Ovary (tissue), 7 donors: ENCODE measurements at regions not wholly inside any gene's neighbourhood (a gene's known extent, or its start where the extent isn't known, plus 50 kb on each side); places are given as distances from the start of the nearest gene placed in this dataset.

Source experiments
- DNase-seq, 5 donors: peaks; one replicate each; pipeline ENCODE4 v3.0.0-alpha.2; 2019 to 2020
- H3K27ac ChIP-seq, 2 donors: fragments of 200-600 bp; one replicate each; pipeline versions ENCODE4 v1.5.1 to v1.8.0; 2019 to 2022
- H3K27me3 ChIP-seq: fragments of 200-600 bp; one replicate; pipeline ENCODE4 v1.8.0; 2022
- H3K36me3 ChIP-seq: fragments of 200-600 bp; sonication (generic); one replicate; pipeline ENCODE4 v1.5.1; 2019
- H3K4me1 ChIP-seq: one replicate; pipeline ENCODE4 v1.8.1; 2013; ENCODE audit warnings: mild to moderate bottlenecking, moderate library complexity; ENCODE audit not compliant: insufficient read depth
- H3K4me3 ChIP-seq: fragments of 200-600 bp; sonication (generic); one replicate; pipeline ENCODE4 v1.5.1; 2017
- H3K9me3 ChIP-seq, 2 donors: fragments of 200-600 bp in 1 of 2; sonication (generic) in 1 of 2; one replicate each; pipeline versions ENCODE4 v1.5.1 to v1.8.1; 2013 to 2019; ENCODE audit warnings: mild to moderate bottlenecking in 1 of 2, moderate library complexity in 1 of 2
- EP300 ChIP-seq: sonication (generic); formaldehyde crosslinking; IDR thresholded peaks from one replicate; pipeline ENCODE4 v1.6.1; 2017; ENCODE audit warnings: antibody characterized with exemption
- POLR2A ChIP-seq: fragments of 450-650 bp; IDR thresholded peaks from one replicate; pipeline ENCODE4 v1.6.1; 2017; ENCODE audit warnings: antibody characterized with exemption, mild to moderate bottlenecking, moderate library complexity
- WGBS, 3 donors: extraction: QIAGEN DNeasy Blood & Tissue Kit in 1 of 3; methylation state at CpG; one replicate each; pipeline versions ENCODE4 v1.1.5 to v1.1.7; 2013 to 2017; 5-methylcytosine and 5-hydroxymethylcytosine counted together
- intact Hi-C, 4 donors: fragments of 100-400 bp; cut with DNase I; formaldehyde crosslinking; loops; one replicate each; pipeline versions ENCODE4 v1.11.0 to v1.15.1; 2022 to 2023
- TF ChIP-seq, protein P1 (sequence below), 3 donors: fragments of 450-650 bp in 2 of 3; fragments of 200-600 bp in 1 of 3; IDR thresholded peaks; one replicate each; pipeline versions ENCODE4 v1.5.1 to v1.8.0; 2016 to 2022; ENCODE audit warnings: antibody characterized with exemption in 3 of 3, mild to moderate bottlenecking in 1 of 3
- donor health status: DM: no; HTN: no; CAD: no; lungs with moderate emphysema.
- donor health status: DM: no; HTN: no; CAD: no.
- donor health status: Bipolar disorder and iron deficiency.
- donor health status: DM: no; HTN: no; CAD: no.
- donor health status: DM: yes; HTN: yes; CAD: no.

DNA sequence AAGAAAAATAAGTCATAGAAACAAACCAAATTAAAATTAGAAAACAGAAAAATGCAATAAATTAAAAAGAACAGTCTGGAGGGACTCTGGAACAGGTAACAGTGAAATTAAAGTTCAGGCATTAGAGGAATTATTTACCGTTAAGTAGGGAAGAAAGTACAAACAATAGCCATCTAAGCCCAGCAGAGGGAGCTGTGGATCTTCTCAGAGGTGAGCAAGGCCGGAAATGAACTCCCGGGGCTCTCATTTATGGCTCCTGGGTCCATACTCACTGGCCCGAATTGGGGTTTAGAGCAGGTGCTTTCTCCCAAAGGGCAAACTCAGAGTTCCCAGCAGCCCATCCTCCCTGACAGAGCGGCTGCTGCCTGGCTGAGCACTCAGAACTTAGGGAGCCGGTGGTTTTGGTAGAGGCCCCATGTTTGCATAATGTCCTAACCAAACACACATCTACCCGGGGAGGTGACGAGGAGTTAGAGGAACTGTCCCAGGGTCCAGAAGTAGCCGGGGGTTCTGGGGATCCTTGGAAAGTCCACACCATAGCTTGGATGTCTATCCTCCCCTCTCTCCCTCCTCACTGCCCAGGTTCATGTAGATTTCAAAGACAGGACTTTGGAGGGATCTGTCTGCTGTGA lies 87.8 kb upstream of the VPREB1 start:
- Histone ChIP-seq H3K4me3 (no peak overlapping the region), H3K36me3 (no peaks in the 10 kb centered on the region), H3K27me3 (no peaks in the 10 kb centered on the region), H3K9me3 (no peaks in the 10 kb centered on the region), H3K27ac (no peak overlapping the region), H3K4me1 (no peaks in the 10 kb centered on the region)
- 39 to 47% (median 45%) methylated on average over 9 of the region's 9 CpGs for WGBS, 3 donors
- intact Hi-C loops = no loop called here
- peak in 1 of 5 donors; percentile 24 for DNase-seq
- TF ChIP-seq POLR2A = no peak
- TF ChIP-seq EP300 = no peak
- TF ChIP-seq, protein P1, sequence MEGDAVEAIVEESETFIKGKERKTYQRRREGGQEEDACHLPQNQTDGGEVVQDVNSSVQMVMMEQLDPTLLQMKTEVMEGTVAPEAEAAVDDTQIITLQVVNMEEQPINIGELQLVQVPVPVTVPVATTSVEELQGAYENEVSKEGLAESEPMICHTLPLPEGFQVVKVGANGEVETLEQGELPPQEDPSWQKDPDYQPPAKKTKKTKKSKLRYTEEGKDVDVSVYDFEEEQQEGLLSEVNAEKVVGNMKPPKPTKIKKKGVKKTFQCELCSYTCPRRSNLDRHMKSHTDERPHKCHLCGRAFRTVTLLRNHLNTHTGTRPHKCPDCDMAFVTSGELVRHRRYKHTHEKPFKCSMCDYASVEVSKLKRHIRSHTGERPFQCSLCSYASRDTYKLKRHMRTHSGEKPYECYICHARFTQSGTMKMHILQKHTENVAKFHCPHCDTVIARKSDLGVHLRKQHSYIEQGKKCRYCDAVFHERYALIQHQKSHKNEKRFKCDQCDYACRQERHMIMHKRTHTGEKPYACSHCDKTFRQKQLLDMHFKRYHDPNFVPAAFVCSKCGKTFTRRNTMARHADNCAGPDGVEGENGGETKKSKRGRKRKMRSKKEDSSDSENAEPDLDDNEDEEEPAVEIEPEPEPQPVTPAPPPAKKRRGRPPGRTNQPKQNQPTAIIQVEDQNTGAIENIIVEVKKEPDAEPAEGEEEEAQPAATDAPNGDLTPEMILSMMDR (IDR thresholded peaks at IDR 0.05) = no peak

- no peak overlapping the region for H3K4me3 ChIP-seq
- no peaks in the 10 kb centered on the region for H3K9me3 ChIP-seq
- no peak overlapping the region for H3K27ac ChIP-seq
- H3K27me3 ChIP-seq = no peaks in the 10 kb centered on the region
- intact Hi-C loops = no loop called here
- no peaks in the 10 kb centered on the region for H3K36me3 ChIP-seq
- WGBS, 3 donors = 3 to 48% (median 22%) methylated on average over 2 of the region's 2 CpGs
- TF ChIP-seq, protein P1 (IDR thresholded peaks at IDR 0.05) = no peak
- TF ChIP-seq EP300 = no peak
- no peak for TF ChIP-seq POLR2A
- no peak for DNase-seq
- no peaks in the 10 kb centered on the region for H3K4me1 ChIP-seq
Measured at GRCh38 chr22:22156348-22156715, 88.3 kb upstream of the VPREB1 start.

DNA sequence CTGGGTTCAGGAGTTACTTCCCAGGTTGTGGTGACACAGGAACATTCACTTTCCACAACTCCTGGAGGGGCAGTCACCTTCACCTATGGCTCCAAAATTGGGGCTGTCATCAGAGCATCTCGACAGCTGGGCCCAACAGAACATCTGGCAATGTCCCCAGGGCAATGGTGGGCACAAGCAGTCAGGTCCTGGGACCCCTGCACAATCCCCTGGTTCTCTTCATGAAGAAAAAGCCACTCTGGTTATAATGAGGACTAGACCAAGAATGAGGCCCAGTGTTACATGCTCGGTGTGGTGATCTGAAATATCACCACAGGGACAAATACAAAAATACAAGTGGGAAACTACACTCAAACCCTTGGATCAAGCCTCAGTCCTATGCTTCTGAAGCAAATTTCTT lies 89.0 kb upstream of the VPREB1 start:
- Histone ChIP-seq H3K27me3 (no peaks in the 10 kb centered on the region), H3K4me1 (no peaks in the 10 kb centered on the region), H3K4me3 (no peak overlapping the region), H3K36me3 (no peaks in the 10 kb centered on the region), H3K27ac (no peak overlapping the region), H3K9me3 (no peaks in the 10 kb centered on the region)
- TF ChIP-seq EP300 (no peak), POLR2A (no peak)
- TF ChIP-seq, protein P1 (IDR thresholded peaks at IDR 0.05) = no peak
- intact Hi-C loops = no loop called here
- 52 to 64% (median 63%) methylated on average over 2 of the region's 2 CpGs for WGBS, 3 donors
- no peak for DNase-seq

GRCh38 chr22:22155146-22155545 lies 89.4 kb upstream of the VPREB1 start:
- H3K4me3 ChIP-seq = no peak overlapping the region
- no peaks in the 10 kb centered on the region for H3K9me3 ChIP-seq
- H3K27me3 ChIP-seq = no peaks in the 10 kb centered on the region
- no peaks in the 10 kb centered on the region for H3K4me1 ChIP-seq
- no peaks in the 10 kb centered on the region for H3K36me3 ChIP-seq
- DNase-seq = no peak
- WGBS, 3 donors = 14 to 21% (median 17%) methylated on average over 2 of the region's 2 CpGs
- TF ChIP-seq EP300 = no peak
- TF ChIP-seq, protein P1 (IDR thresholded peaks at IDR 0.05) = no peak
- TF ChIP-seq POLR2A = no peak
- H3K27ac ChIP-seq = no peak overlapping the region
- intact Hi-C loops = no loop called here
